ENCODE measurements at regions not wholly inside any gene's neighbourhood (a gene's known extent, or its start where the extent isn't known, plus 50 kb on each side); places are given as distances from the start of the nearest gene placed in this dataset.

- H3K27me3 ChIP-seq, result no peaks in the 10 kb centered on the region
- DNase-seq (ENCODE audit: low spot score in 2 of 2), result no peak
- H3K9me3 ChIP-seq, result no peaks in the 10 kb centered on the region
- TF ChIP-seq CTCF (IDR thresholded peaks at IDR 0.05), result no peak
- H3K4me3 ChIP-seq, result no peak overlapping the region
- no peaks in the 10 kb centered on the region for H3K4me1 ChIP-seq
- no peaks in the 10 kb centered on the region for H3K36me3 ChIP-seq
- intact Hi-C loops (cut with DNase I), result no loop called here
- no peak overlapping the region for H3K27ac ChIP-seq
These were observed 614.2 kb upstream of the NRSN1 start for GRCh38 chr6:23511817-23512216.

- no peak overlapping the region for H3K4me3 ChIP-seq
- intact Hi-C loops (cut with DNase I), result no loop called here
- H3K4me1 ChIP-seq, result no peaks in the 10 kb centered on the region
- no peaks in the 10 kb centered on the region for H3K36me3 ChIP-seq
- no peaks in the 10 kb centered on the region for H3K9me3 ChIP-seq
- no peak for TF ChIP-seq CTCF (IDR thresholded peaks at IDR 0.05)
- no peak for DNase-seq (ENCODE audit: low spot score in 2 of 2)
- no peaks in the 10 kb centered on the region for H3K27me3 ChIP-seq
- no peak overlapping the region for H3K27ac ChIP-seq
These were observed 607.7 kb upstream of the NRSN1 start for GRCh38 chr6:23518294-23518693.

GRCh38 chr6:23522792-23523547 lies 603.0 kb upstream of the NRSN1 start:
- Histone ChIP-seq H3K4me3 (no peak overlapping the region), H3K36me3 (no peaks in the 10 kb centered on the region), H3K4me1 (no peaks in the 10 kb centered on the region), H3K27ac (no peak overlapping the region), H3K9me3 (no peaks in the 10 kb centered on the region), H3K27me3 (no peaks in the 10 kb centered on the region)
- TF ChIP-seq CTCF (IDR thresholded peaks at IDR 0.05), result no peak
- intact Hi-C loops (cut with DNase I), result no loop called here
- no peak for DNase-seq (ENCODE audit: low spot score in 2 of 2)

DNA sequence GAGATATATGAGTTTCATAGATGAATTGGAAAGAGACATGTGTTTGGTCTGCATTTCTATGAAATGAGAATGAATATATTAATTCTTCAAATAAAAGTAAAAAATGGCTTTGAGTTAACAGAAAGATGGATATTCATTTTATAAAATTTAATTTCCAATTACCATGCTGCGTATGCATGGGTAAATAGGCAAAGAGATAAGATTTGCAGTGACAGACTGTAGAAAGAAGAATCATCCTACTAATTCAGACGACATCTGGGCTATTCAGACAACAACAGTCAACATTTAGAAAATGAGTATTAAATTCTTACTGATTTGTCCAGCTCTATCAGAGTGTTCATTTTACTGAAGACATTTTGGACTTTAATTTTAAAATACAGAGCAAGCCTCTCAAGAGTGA lies 602.2 kb upstream of the NRSN1 start:
- no peaks in the 10 kb centered on the region for H3K4me1 ChIP-seq
- intact Hi-C loops (cut with DNase I), result no loop called here
- H3K4me3 ChIP-seq, result no peak overlapping the region
- no peak for DNase-seq (ENCODE audit: low spot score in 2 of 2)
- H3K27me3 ChIP-seq, result no peaks in the 10 kb centered on the region
- TF ChIP-seq CTCF (IDR thresholded peaks at IDR 0.05), result no peak
- H3K9me3 ChIP-seq, result no peaks in the 10 kb centered on the region
- no peak overlapping the region for H3K27ac ChIP-seq
- H3K36me3 ChIP-seq, result no peaks in the 10 kb centered on the region

- Histone ChIP-seq H3K4me1 (no peaks in the 10 kb centered on the region), H3K9me3 (no peaks in the 10 kb centered on the region)
- intact Hi-C loops (cut with DNase I), result no loop called here
These were observed 601.5 kb upstream of the NRSN1 start for GRCh38 chr6:23524548-23524947.

More at GRCh38 chr6:23524548-23524947, 601.5 kb upstream of the NRSN1 start:
- no peak for DNase-seq (ENCODE audit: low spot score in 2 of 2)
- no peaks in the 10 kb centered on the region for H3K27me3 ChIP-seq
- H3K27ac ChIP-seq, result no peak overlapping the region
- H3K36me3 ChIP-seq, result no peaks in the 10 kb centered on the region
- no peak overlapping the region for H3K4me3 ChIP-seq
- no peak for TF ChIP-seq CTCF (IDR thresholded peaks at IDR 0.05)
